ENCODE measurements at regions not wholly inside any gene's neighbourhood (a gene's known extent, or its start where the extent isn't known, plus 50 kb on each side); places are given as distances from the start of the nearest gene placed in this dataset.

GRCh38 chr13:76086729-76087128 lies 450.6 kb downstream of the LMO7 start:
- no peak for DNase-seq (ENCODE audit: low spot score)

- DNase-seq (ENCODE audit: low spot score): no peak
Measured at GRCh38 chr13:76067850-76068249, 431.7 kb downstream of the LMO7 start.

- DNase-seq (ENCODE audit: low spot score): no peak
Measured at GRCh38 chr13:76053181-76053580, 417.1 kb downstream of the LMO7 start.

- DNase-seq (ENCODE audit: low spot score): no peak
Measured at GRCh38 chr13:76049376-76049746, 413.2 kb downstream of the LMO7 start.

- DNase-seq (ENCODE audit: low spot score): no peak
Measured at GRCh38 chr13:76048675-76049375, 412.7 kb downstream of the LMO7 start.

- DNase-seq (ENCODE audit: low spot score): no peak
Measured at GRCh38 chr13:76048131-76048530, 412.0 kb downstream of the LMO7 start.

- DNase-seq (ENCODE audit: low spot score): no peak
Measured at GRCh38 chr13:76043874-76044273, 407.7 kb downstream of the LMO7 start.

- DNase-seq (ENCODE audit: low spot score): no peak
Measured at GRCh38 chr13:76038920-76039716, 403.0 kb downstream of the LMO7 start.

GRCh38 chr13:76036176-76036575 lies 400.0 kb downstream of the LMO7 start:
- DNase-seq (ENCODE audit: low spot score): no peak

- no peak for DNase-seq (ENCODE audit: low spot score)
Measured at GRCh38 chr13:76035711-76036110, 399.6 kb downstream of the LMO7 start.

- DNase-seq (ENCODE audit: low spot score): no peak
Measured at GRCh38 chr13:76029706-76030105, 393.6 kb downstream of the LMO7 start.

- DNase-seq (ENCODE audit: low spot score): no peak
Measured at GRCh38 chr13:76029088-76029487, 393.0 kb downstream of the LMO7 start.

- DNase-seq (ENCODE audit: low spot score): no peak
Measured at GRCh38 chr13:76027131-76027530, 391.0 kb downstream of the LMO7 start.

- DNase-seq (ENCODE audit: low spot score): no peak
Measured at GRCh38 chr13:76025392-76025791, 389.3 kb downstream of the LMO7 start.

- no peak for DNase-seq (ENCODE audit: low spot score)
Measured at GRCh38 chr13:76024151-76024550, 388.0 kb downstream of the LMO7 start.

- no peak for DNase-seq (ENCODE audit: low spot score)
Measured at GRCh38 chr13:76023652-76024051, 387.5 kb downstream of the LMO7 start.

GRCh38 chr13:76020421-76020955 lies 384.4 kb downstream of the LMO7 start:
- no peak for DNase-seq (ENCODE audit: low spot score)

GRCh38 chr13:76019421-76020044 lies 383.4 kb downstream of the LMO7 start:
- DNase-seq (ENCODE audit: low spot score): no peak

- no peak for DNase-seq (ENCODE audit: low spot score)
Measured at GRCh38 chr13:76017861-76018556, 381.9 kb downstream of the LMO7 start.

- DNase-seq (ENCODE audit: low spot score): peak; percentile 5
Measured at GRCh38 chr13:76016799-76017400, 380.8 kb downstream of the LMO7 start.

- DNase-seq (ENCODE audit: low spot score): no peak
Measured at GRCh38 chr13:76014406-76015318, 378.5 kb downstream of the LMO7 start.
